HG03342 (cell line): ENCODE measurements at regions not wholly inside any gene's neighbourhood (a gene's known extent, or its start where the extent isn't known, plus 50 kb on each side); places are given as distances from the start of the nearest gene placed in this dataset.
"Not testable (repeated sequence)": the region's sequence is repeated elsewhere in the genome, so short reads cannot be mapped to it uniquely, and the experiment has no call there.

Source experiments
- ATAC-seq: cut with Tn5 transposase; IDR thresholded peaks from one replicate; pipeline ENCODE4 v1.9.1; 2021; ENCODE audit warnings: mild to moderate bottlenecking, moderate library complexity; ENCODE audit not compliant: unreplicated experiment

DNA sequence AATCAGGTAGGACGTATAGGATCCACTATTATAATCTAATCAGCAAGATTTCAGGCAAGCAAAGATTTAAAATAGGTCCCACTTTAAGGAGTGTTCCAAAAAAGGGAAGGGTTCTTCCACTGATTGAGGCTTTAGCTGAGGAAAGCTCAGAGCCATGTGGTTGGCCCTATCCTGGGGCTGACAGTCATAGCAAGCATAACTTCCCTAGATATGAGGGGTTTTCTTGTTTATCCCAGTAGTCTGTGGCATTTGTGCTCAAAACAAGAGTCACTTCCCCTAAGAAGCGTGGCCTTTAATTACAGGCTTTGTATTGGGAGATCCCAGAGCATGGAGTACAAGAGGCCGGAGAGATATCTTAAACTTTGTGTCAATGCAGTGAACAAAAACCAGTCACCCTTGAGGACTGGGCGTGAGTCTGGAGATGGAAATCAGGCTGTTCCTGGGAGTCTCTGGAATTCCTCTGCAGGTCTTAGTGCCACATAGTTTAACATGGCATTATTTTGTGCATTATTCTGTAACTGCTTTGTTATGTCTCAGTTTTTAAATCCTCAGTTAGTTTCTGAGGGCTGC lies 136.9 kb upstream of the FBXO11 start:
- ATAC-seq, result no peak

GRCh38 chr2:48043746-48044145 lies 137.4 kb upstream of the FBXO11 start:
- ATAC-seq, result no peak

GRCh38 chr2:48045613-48046012 lies 139.3 kb upstream of the FBXO11 start:
- ATAC-seq, result no peak

DNA sequence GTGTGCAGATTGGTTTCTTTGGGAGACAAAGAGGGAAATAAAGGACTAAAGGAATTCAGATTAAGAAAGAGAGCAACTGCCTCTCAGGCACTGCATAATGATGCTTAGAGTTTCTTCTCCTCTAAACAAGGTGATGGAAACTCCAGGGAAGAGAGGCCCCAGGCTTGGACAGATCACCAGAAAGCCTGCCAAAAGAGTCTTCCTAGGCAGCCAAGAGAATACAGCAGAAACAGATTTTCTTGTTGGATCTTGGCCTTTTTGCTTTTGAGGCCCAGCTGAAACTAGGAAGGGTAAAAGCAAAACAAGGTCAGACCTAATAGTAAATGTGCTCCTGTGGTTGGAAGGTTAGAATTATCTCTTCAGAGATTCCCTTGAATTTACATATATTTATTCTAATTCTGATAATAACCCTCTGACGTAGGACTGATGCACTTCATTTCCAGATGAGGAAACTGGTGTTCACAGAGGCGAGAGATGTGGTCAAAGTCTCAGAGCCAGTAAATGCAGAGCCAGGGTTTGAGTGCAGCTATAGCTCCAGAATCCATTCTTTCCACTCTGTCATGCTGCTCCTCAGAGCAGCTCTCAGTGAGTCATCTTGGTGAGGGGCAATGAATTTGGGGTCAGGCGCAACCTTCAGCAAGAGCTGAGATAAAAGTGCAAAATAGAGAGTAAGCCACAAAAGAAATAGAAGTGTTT lies 142.3 kb upstream of the FBXO11 start:
- no peak for ATAC-seq

DNA sequence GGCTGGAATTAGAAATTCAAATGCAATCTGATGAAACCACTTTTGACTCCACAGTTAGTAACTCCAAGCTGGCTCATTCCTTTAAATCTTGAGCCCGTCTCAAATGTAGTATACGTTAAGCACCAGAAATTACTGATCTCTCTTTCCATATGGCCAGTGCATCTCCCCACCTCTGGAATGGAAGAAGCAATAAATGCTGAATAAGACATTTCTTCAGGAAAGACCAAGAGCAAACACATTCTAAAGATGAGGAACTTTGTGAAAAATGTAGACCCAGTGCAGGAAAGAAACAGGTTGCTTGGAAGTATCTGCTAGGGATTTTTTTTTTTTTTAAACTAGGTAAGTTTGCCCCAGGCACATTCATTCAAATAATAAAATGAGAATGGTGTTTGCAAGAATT lies 143.1 kb upstream of the FBXO11 start:
- no peak for ATAC-seq

DNA sequence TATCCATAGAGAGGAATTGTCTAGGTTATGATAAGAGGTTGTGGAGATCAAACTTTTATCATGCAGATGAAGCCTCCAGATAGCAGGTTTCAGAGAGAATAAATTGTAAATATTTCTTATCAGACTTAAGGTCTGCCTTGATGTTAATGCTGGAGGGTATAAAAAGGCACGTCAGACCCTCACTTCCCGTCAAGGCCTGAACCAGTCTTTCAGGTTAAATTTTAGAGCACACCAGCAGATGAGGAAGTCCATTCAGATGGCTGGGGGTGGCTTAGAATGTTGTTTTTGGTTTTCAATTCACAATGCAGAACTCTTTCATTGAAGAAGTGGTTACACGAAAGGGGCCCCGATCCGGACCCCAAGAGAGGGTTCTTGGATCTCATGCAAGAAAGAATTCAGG lies 144.4 kb upstream of the FBXO11 start:
- ATAC-seq, result no peak

DNA sequence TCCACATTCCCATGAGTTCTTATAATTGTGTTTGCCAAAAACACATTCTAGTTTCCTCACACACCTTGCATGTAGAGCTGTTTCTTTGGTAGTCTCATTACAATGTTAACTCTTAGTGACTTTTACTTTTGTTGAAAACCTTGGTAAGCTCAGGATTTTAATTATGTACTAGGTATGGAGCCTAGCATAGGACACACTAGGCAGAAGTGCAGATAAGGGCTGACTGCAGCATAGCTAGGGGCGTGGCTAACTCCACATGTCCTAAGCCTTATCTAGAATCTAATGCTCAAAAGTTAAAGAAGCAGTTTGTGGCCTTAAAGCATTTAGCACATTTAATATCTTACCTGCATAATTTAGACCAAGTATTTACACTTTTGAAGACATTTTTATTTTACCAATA lies 153.7 kb upstream of the FBXO11 start:
- ATAC-seq, result no peak

DNA sequence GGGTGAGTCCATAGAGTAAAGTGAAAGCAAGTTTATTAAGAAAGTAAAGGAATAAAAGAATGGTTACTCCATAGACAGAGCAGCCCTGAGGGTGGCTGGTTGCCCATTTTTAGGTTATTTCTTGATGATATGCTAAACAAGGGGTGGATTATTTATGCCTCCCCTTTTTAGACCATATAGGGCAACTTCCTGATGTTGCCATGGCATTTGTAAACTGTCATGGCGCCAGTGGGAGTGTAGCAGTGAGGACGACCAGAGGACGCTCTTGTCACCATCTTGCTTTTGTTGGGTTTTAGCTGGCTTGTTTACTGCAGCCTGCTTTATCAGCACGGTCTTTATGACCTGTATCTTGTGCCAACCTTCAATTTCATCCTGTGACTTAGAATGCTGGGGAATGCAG lies 155.4 kb upstream of the FBXO11 start:
- ATAC-seq, result not testable (repeated sequence)

- ATAC-seq, result no peak
These were observed 158.8 kb upstream of the FBXO11 start for GRCh38 chr2:48065096-48065495.

GRCh38 chr2:48066000-48066399 lies 159.7 kb upstream of the FBXO11 start:
- no peak for ATAC-seq

DNA sequence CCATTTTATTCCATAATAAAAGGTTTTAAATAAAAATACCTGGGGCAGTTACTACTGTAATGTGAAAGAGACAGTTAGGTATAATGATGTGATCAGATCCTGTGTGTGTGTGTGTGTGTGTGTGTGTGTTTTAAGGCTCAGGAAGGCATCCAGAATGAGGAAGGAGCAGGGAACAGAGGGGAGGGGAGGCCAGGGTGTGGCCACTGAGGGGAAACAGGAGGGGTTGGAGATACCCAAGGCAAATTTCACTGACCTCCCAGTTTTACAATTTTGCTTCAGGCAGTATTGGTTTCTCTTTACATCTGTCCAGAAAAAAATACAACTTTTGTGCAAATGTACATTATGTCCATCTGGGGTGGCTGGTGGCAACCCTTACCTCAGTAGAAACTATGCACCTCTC lies 163.5 kb upstream of the FBXO11 start:
- ATAC-seq, result no peak

- ATAC-seq, result no peak
These were observed 164.1 kb upstream of the FBXO11 start for GRCh38 chr2:48070415-48070814.

- no peak for ATAC-seq
These were observed 166.3 kb upstream of the FBXO11 start for GRCh38 chr2:48072583-48072982.

DNA sequence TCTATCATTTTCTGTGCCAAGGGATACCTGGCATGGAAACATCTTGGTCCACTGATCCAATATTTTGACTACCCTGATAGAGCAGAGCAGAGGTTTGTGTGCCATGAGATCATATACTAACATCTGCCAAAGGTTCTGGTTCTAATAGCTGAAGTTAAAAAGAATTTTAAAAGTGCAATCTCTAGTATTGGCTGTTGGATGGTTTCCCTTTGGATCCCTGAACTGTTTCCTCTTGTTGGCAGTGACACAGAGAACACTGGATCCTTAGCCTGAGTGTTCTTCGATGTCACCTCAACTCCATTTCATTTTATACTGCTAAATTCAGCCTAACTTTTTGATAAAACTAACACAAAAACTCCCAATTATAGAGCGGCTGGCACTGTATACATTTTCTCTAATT lies 169.3 kb upstream of the FBXO11 start:
- ATAC-seq, result no peak

GRCh38 chr2:48080534-48081316 lies 174.4 kb upstream of the FBXO11 start:
- no peak for ATAC-seq

GRCh38 chr2:48081317-48081628 lies 175.0 kb upstream of the FBXO11 start:
- ATAC-seq, result no peak

GRCh38 chr2:48085888-48086287 lies 179.6 kb upstream of the FBXO11 start:
- ATAC-seq, result no peak

GRCh38 chr2:48088994-48089393 lies 182.7 kb upstream of the FBXO11 start:
- ATAC-seq, result no peak

GRCh38 chr2:48089644-48090043 lies 183.3 kb upstream of the FBXO11 start:
- ATAC-seq, result no peak

DNA sequence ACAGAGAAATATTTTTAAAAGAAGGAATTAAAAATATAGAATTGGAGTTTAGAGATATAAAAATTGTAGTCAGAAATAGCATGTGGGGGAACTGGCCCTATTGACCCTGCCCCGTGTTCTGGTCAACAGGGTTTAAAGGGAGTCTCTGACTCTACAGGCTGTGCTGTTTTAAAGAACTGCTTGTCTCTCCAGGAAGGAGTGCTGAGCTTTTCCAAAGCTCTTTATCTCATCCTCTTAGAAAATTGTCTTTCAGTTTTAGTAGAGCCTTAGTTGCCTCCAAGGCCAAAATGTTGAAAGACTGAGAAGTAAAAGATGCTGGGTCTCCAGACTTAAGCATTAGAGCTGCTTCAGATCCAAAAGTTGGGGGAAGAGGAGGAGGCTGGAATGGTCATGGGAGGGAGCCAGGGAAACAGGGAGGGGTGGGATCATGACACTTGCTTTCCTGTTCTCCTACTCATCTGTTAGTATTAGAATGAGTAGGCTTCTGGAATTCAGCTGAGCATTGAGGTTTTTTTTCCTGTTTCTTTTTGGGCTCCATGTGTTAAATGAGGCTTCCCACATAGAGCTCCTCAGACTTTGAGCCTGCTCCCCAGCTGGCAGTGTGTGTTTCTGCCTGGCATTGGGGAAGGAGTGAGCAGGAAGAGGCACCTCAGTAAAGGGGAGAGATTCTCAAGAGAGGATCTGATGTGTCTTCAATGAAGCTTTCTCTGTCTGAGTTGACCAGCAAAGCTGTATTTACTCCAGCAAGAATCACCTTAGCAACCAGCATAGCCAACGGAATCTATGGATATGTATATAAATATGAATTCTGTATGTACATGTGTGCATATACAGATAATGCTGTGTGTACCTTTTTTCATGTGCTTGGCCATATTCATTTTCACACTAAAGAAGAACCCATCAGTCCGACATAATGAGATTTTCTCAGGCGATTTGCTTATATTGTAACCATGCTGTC lies 186.8 kb upstream of the FBXO11 start:
- no peak for ATAC-seq

- not testable (repeated sequence) for ATAC-seq
These were observed 190.5 kb upstream of the FBXO11 start for GRCh38 chr2:48096765-48097164.
